Tibial artery (tissue), 4 donors: ENCODE measurements at regions not wholly inside any gene's neighbourhood (a gene's known extent, or its start where the extent isn't known, plus 50 kb on each side); places are given as distances from the start of the nearest gene placed in this dataset.

Experiments used
- DNase-seq, 2 donors: peaks; one replicate each; pipeline ENCODE4 v3.0.0-alpha.2; 2019
- H3K27ac ChIP-seq, 2 donors: fragments of 200-600 bp; sonication (generic) in 1 of 2; 1 replicate in 1 of 2; 2 replicates in 1 of 2; pipeline ENCODE4 v1.5.1; 2018 to 2019; ENCODE audit warnings: mild to moderate bottlenecking in 1 of 2
- H3K27me3 ChIP-seq, 2 donors: fragments of 200-600 bp; sonication (generic) in 1 of 2; one replicate each; pipeline versions ENCODE4 v1.5.1 to v1.6.0; 2016 to 2019
- H3K36me3 ChIP-seq, 3 donors: fragments of 200-600 bp; sonication (generic) in 2 of 3; one replicate each; pipeline ENCODE4 v1.5.1; 2016 to 2019; ENCODE audit warnings: mild to moderate bottlenecking in 2 of 3
- H3K4me1 ChIP-seq, 4 donors: fragments of 200-600 bp; sonication (generic) in 2 of 4; 1 replicate in 3 of 4; 2 replicates in 1 of 4; pipeline ENCODE4 v1.5.1; 2016 to 2019
- H3K4me3 ChIP-seq, 2 donors: fragments of 200-600 bp; sonication (generic) in 1 of 2; 1 replicate in 1 of 2; 2 replicates in 1 of 2; pipeline ENCODE4 v1.5.1; 2018 to 2019; ENCODE audit warnings: mild to moderate bottlenecking in 2 of 2
- H3K9me3 ChIP-seq, 3 donors: fragments of 200-600 bp; sonication (generic) in 1 of 3; one replicate each; pipeline ENCODE4 v1.5.1; 2016 to 2019
- CTCF ChIP-seq, 2 experiments: fragments of 200-600 bp in 1 of 2; fragments of 450-650 bp in 1 of 2; IDR thresholded peaks; one replicate each; pipeline ENCODE4 v1.5.1; 2017 to 2019; ENCODE audit warnings: antibody characterized with exemption in 2 of 2, mild to moderate bottlenecking in 1 of 2, moderate library complexity in 1 of 2
- intact Hi-C: fragments of 100-400 bp; cut with DNase I; formaldehyde crosslinking; loops from one replicate; pipeline ENCODE4 v1.15.0; 2023; ENCODE audit warnings: low total_unique reads

- DNase-seq = no peak
- H3K4me3 ChIP-seq = no peak overlapping the region
Observed at GRCh38 chrX:40199704-40200103, 101.9 kb upstream of the BCOR start.

GRCh38 chrX:40197071-40197470, 99.3 kb upstream of the BCOR start:
- no peak overlapping the region for H3K27ac ChIP-seq
- no peak overlapping the region for H3K4me3 ChIP-seq
- no peak for TF ChIP-seq CTCF (IDR thresholded peaks at IDR 0.05)
- no peaks in the 10 kb centered on the region for H3K36me3 ChIP-seq
- H3K27me3 ChIP-seq = no peaks in the 10 kb centered on the region
- DNase-seq = no peak
- H3K4me1 ChIP-seq = no peaks in the 10 kb centered on the region
- intact Hi-C loops = no loop called here
- H3K9me3 ChIP-seq = no peaks in the 10 kb centered on the region

More at GRCh38 chrX:40199704-40200103, 101.9 kb upstream of the BCOR start:
- H3K9me3 ChIP-seq = no peaks in the 10 kb centered on the region
- H3K36me3 ChIP-seq = no peaks in the 10 kb centered on the region
- TF ChIP-seq CTCF (IDR thresholded peaks at IDR 0.05) = no peak
- H3K4me1 ChIP-seq = no peaks in the 10 kb centered on the region
- no peaks in the 10 kb centered on the region for H3K27me3 ChIP-seq
- no peak overlapping the region for H3K27ac ChIP-seq
- intact Hi-C loops = no loop called here

- Histone ChIP-seq H3K4me1 (no peaks in the 10 kb centered on the region), H3K27me3 (no peaks in the 10 kb centered on the region), H3K4me3 (no peak overlapping the region), H3K36me3 (no peaks in the 10 kb centered on the region), H3K9me3 (no peaks in the 10 kb centered on the region), H3K27ac (no peak overlapping the region)
- intact Hi-C loops = no loop called here
- no peak for DNase-seq
- no peak for TF ChIP-seq CTCF (IDR thresholded peaks at IDR 0.05)
Observed at GRCh38 chrX:40195368-40195767, 97.6 kb upstream of the BCOR start.

- Histone ChIP-seq H3K36me3 (no peaks in the 10 kb centered on the region), H3K27ac (no peak overlapping the region), H3K4me3 (no peak overlapping the region), H3K4me1 (no peaks in the 10 kb centered on the region), H3K9me3 (no peaks in the 10 kb centered on the region), H3K27me3 (no peaks in the 10 kb centered on the region)
- DNase-seq = no peak
- intact Hi-C loops = no loop called here
- no peak for TF ChIP-seq CTCF (IDR thresholded peaks at IDR 0.05)
Observed at GRCh38 chrX:40192196-40192595, 94.4 kb upstream of the BCOR start.

GRCh38 chrX:40189637-40190036, 91.9 kb upstream of the BCOR start:
- intact Hi-C loops = no loop called here
- no peaks in the 10 kb centered on the region for H3K27me3 ChIP-seq
- peaks cover 0 to 12% (median 11%) of the 10 kb centered on the region in 3 donors for H3K9me3 ChIP-seq
- H3K4me1 ChIP-seq = no peaks in the 10 kb centered on the region
- H3K4me3 ChIP-seq = no peak overlapping the region
- no peak overlapping the region for H3K27ac ChIP-seq
- TF ChIP-seq CTCF (IDR thresholded peaks at IDR 0.05) = no peak
- no peak for DNase-seq
- no peaks in the 10 kb centered on the region for H3K36me3 ChIP-seq
